Keratinocyte (primary cell): ENCODE measurements at regions not wholly inside any gene's neighbourhood (a gene's known extent, or its start where the extent isn't known, plus 50 kb on each side); places are given as distances from the start of the nearest gene placed in this dataset.

Experiments used
- DNase-seq: peaks from one replicate; pipeline ENCODE4 v3.0.0-alpha.2; 2011; ENCODE audit warnings: low read depth, missing footprints, low spot score
- FAIRE-seq: peaks from 2 replicates; lab custom pipeline; 2011; peaks lifted over from hg19 to GRCh38; lab: Jason Lieb, UNC
- H2AFZ ChIP-seq: 2 replicates; pipeline ENCODE4 v1.6.0; 2012; ENCODE audit warnings: low read length, control low read depth, inconsistent platforms; ENCODE audit not compliant: control insufficient read depth
- H3K27ac ChIP-seq: 2 replicates; pipeline ENCODE4 v1.5.1; 2011; ENCODE audit warnings: low read length; ENCODE audit not compliant: control insufficient read depth, insufficient read depth
- H3K27me3 ChIP-seq: 3 replicates; pipeline ENCODE4 v1.6.0; 2011; ENCODE audit warnings: low read length; ENCODE audit not compliant: control insufficient read depth, insufficient read depth; ENCODE audit errors: extremely low read depth
- H3K36me3 ChIP-seq, 2 experiments: 2 replicates in 1 of 2; 3 replicates in 1 of 2; pipeline ENCODE4 v1.5.1; 2011; ENCODE audit warnings: low read length in 2 of 2, mild to moderate bottlenecking in 1 of 2; ENCODE audit not compliant: control insufficient read depth in 2 of 2, insufficient read depth in 2 of 2; ENCODE audit errors: extremely low read depth in 1 of 2
- H3K4me1 ChIP-seq: 3 replicates; pipeline ENCODE4 v1.5.1; 2011; ENCODE audit warnings: low read length; ENCODE audit not compliant: control insufficient read depth, insufficient read depth; ENCODE audit errors: extremely low read depth
- H3K4me2 ChIP-seq: 3 replicates; pipeline ENCODE4 v1.6.0; 2011; ENCODE audit warnings: low read depth, low read length; ENCODE audit not compliant: control insufficient read depth, insufficient read depth; ENCODE audit errors: extremely low read depth
- H3K4me3 ChIP-seq, 3 experiments: fragments of 200-600 bp in 1 of 3; sonication (generic) in 1 of 3; 2 replicates in 2 of 3; 3 replicates in 1 of 3; pipeline ENCODE4 v1.5.1; 2011 to 2016; ENCODE audit warnings: low read length in 3 of 3, mild to moderate bottlenecking in 3 of 3, control low read depth in 2 of 3, inconsistent platforms in 1 of 3, low read depth in 1 of 3, mixed read lengths in 1 of 3, mixed run types in 1 of 3, moderate library complexity in 1 of 3; ENCODE audit not compliant: control insufficient read depth in 2 of 3, insufficient read depth in 2 of 3; ENCODE audit errors: extremely low read depth in 1 of 3
- H3K79me2 ChIP-seq: 2 replicates; pipeline ENCODE4 v1.6.0; 2012; ENCODE audit warnings: low read length; ENCODE audit not compliant: control insufficient read depth, insufficient read depth
- H3K9ac ChIP-seq: 3 replicates; pipeline ENCODE4 v1.6.0; 2011; ENCODE audit warnings: low read length; ENCODE audit not compliant: control insufficient read depth, insufficient read depth; ENCODE audit errors: extremely low read depth
- H3K9me1 ChIP-seq: 3 replicates; pipeline ENCODE4 v1.6.0; 2011; ENCODE audit warnings: low read length; ENCODE audit not compliant: control insufficient read depth, insufficient read depth; ENCODE audit errors: extremely low read depth
- H3K9me3 ChIP-seq: 2 replicates; pipeline ENCODE4 v1.5.1; 2012; ENCODE audit warnings: low read depth, low read length; ENCODE audit not compliant: control insufficient read depth
- H4K20me1 ChIP-seq: 3 replicates; pipeline ENCODE4 v1.6.0; 2011; ENCODE audit warnings: low read length; ENCODE audit not compliant: control insufficient read depth, insufficient read depth; ENCODE audit errors: extremely low read depth
- CTCF ChIP-seq, 3 experiments: IDR thresholded peaks in 1 of 3; conservative IDR thresholded peaks in 1 of 3; optimal IDR thresholded peaks in 1 of 3; 2 replicates in 2 of 3; 3 replicates in 1 of 3; pipeline versions ENCODE3 to v1.5.1; 2011; ENCODE audit warnings: low read length in 3 of 3, mild to moderate bottlenecking in 3 of 3, moderate library complexity in 2 of 3, control low read depth in 1 of 3, inconsistent platforms in 1 of 3; ENCODE audit not compliant: insufficient read depth in 2 of 3; ENCODE audit errors: extremely low read depth in 1 of 3
- EZH2 ChIP-seq: IDR thresholded peaks from one replicate; pipeline ENCODE4 v1.6.1; 2012; ENCODE audit warnings: inconsistent platforms, mild to moderate bottlenecking, low read length, moderate library complexity
- dilution Hi-C: fragments of 300-500 bp; cut with MboI; formaldehyde crosslinking; loops from one replicate; pipeline ENCODE4 v1.7.0; 2020; ENCODE audit warnings: low sequenced_read_pairs; ENCODE audit not compliant: extremely low pct_ligation_motif_present

- Histone ChIP-seq H3K27me3 (no peaks in the 10 kb centered on the region), H3K27ac (no peak overlapping the region), H2AFZ (no peak overlapping the region), H3K4me2 (no peak overlapping the region), H4K20me1 (no peaks in the 10 kb centered on the region), H3K79me2 (no peaks in the 10 kb centered on the region), H3K36me3 (no peaks in the 10 kb centered on the region), H3K4me1 (no peaks in the 10 kb centered on the region), H3K9me1 (no peaks in the 10 kb centered on the region), H3K9ac (no peak overlapping the region), H3K9me3 (no peaks in the 10 kb centered on the region), H3K4me3 (no peak overlapping the region)
- DNase-seq (no peak), FAIRE-seq (no peak)
- TF ChIP-seq CTCF (optimal IDR thresholded peaks at IDR 0.05 in 1 of 3, IDR thresholded peaks at IDR 0.05 in 1 of 3, conservative IDR thresholded peaks at IDR 0.05 in 1 of 3; ENCODE audit: extremely low read depth in 1 of 3, insufficient read depth in 2 of 3, low read length in 3 of 3) (no peak), EZH2 (no peak)
- dilution Hi-C loops = no loop called here
Measured at GRCh38 chr12:19894803-19895202, 455.5 kb downstream of the AEBP2 start.

DNA sequence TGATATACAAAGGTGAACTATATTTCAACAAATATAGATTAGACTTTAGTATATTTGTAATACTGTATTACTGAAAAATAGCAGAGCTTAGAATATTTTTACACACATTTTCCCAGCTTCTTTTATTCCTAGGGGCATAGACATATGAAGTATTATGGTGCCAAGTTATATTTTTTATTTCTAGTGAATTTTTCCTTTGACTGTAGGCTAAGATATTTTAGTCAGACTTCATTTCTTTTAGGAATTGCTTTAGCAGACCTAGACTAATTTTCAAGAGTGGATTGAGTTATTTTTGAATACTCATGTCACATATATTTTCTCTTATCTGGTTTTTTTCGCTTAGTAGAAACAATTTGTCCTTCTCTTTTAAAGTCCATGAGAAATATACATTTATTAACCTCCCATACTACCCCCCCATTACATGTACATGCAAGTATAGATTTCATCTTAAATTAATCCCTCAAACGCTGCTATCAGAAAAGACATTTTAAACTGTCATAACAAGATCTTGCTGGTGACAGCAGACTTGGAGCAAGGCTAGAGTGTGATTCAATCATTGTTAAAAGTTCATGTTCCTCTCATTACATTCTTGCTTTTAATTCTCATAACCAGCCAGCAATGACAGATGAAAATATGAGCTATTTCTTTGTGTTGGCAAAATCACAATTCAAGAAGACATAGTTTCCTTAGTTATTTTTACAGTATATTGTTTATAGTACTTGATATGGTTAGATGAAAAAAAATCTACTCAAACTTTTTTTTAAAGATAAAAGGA lies 456.1 kb downstream of the AEBP2 start:
- no peak for FAIRE-seq
- no peaks in the 10 kb centered on the region for H4K20me1 ChIP-seq
- H3K9ac ChIP-seq = no peak overlapping the region
- no peaks in the 10 kb centered on the region for H3K36me3 ChIP-seq
- DNase-seq = no peak
- H3K4me2 ChIP-seq = no peak overlapping the region
- no peak overlapping the region for H2AFZ ChIP-seq
- H3K9me1 ChIP-seq = no peaks in the 10 kb centered on the region
- dilution Hi-C loops = no loop called here
- H3K4me3 ChIP-seq = no peak overlapping the region
- TF ChIP-seq EZH2 (no peak), CTCF (optimal IDR thresholded peaks at IDR 0.05 in 1 of 3, IDR thresholded peaks at IDR 0.05 in 1 of 3, conservative IDR thresholded peaks at IDR 0.05 in 1 of 3; ENCODE audit: extremely low read depth in 1 of 3, insufficient read depth in 2 of 3, low read length in 3 of 3) (no peak)
- no peak overlapping the region for H3K27ac ChIP-seq
- H3K27me3 ChIP-seq = no peaks in the 10 kb centered on the region
- H3K9me3 ChIP-seq = no peaks in the 10 kb centered on the region
- no peaks in the 10 kb centered on the region for H3K4me1 ChIP-seq
- H3K79me2 ChIP-seq = no peaks in the 10 kb centered on the region
